IPS-NIHi7 (cell line): ENCODE measurements at regions not wholly inside any gene's neighbourhood (a gene's known extent, or its start where the extent isn't known, plus 50 kb on each side); places are given as distances from the start of the nearest gene placed in this dataset.
A peak's percentile ranks its signal among the peaks of the same experiment; 100 is the strongest.

Experiments used
- DNase-seq: peaks from one replicate; pipeline ENCODE4 v3.0.0; 2012; ENCODE audit warnings: mixed read lengths; ENCODE audit errors: extremely low spot score

DNA sequence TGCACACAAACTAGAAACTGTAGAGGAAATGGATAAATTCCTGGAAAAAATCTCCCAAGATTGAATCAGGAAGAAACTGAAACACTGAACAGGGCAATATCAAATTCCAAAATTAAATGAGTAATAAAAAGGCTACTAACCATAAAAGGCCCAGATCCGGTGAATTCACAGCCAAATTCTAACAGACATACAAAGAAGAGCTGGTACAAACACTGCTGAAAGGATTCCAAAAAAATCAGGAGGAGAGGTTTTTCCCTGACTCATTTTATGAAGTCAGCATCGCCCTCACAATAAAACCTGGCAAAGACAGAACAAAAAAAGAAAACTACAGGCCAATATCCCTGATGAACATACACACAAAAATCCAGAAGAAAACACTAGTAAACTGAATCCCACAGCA lies 462.4 kb upstream of the THBS1 start:
- no peak for DNase-seq

DNA sequence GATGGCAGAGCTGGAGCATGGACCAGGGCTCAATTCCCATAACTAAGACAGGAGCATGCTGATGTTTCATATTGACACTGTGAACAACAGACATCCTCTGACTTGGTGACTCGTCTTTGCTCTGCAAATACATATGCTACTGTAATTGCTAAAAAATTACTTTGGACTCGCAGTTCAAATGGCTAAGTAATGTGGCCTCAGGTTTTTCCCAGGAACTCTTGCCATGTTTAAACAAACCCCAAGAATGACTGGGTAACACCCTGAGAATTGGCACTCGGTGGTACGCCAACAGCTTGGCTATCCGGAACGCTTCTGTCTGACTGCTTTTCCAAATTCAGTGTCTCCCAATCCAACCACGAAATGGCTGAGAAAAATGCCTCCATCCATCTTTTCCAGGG lies 456.7 kb upstream of the THBS1 start:
- DNase-seq = no peak

DNA sequence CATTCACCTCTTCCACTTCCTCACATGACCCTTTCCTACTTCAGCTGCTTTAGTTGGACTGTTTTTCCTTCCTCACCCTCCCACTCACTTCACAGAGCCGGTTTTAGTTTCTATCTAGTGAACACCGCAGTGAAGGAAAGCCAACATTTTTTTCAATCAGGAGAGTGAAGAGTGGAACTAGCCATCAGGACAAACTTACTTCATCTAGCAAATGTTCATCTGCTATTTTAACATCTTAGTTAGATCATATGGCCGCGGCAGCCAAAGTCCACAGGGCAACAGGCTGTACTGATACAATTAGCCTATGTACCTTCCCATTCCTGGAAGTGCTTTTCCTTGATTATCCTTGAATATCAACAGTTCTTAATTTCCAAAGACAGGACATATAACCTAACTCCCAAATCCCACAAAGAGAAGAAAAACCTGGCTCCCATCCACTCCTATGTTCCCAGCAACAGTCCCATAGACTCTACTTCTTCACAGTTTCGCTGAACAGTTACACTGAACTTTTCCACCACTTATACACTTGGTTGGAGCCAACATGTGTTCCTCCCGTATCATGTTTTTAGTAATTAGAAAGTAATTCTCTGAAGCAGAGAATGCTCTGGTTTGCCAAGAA lies 456.2 kb upstream of the THBS1 start:
- no peak for DNase-seq

DNA sequence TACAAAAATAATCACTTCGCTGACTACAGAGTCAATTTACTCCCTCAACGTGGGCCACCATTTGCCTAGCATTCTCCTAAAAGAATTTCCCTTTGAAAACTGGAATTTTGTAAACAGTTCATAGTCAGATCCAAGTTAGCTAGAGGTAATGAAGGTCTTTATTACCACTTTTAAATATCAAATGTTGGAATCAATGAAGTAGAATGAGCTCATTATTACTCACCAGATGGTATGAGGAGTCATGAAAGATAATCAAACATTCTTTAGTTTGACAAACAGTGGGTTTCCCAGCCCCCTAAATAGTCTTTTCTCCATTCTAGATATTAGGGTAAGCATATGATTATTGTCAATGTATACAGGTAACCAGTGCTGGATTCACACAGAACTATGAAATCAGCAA lies 455.7 kb upstream of the THBS1 start:
- no peak for DNase-seq

DNA sequence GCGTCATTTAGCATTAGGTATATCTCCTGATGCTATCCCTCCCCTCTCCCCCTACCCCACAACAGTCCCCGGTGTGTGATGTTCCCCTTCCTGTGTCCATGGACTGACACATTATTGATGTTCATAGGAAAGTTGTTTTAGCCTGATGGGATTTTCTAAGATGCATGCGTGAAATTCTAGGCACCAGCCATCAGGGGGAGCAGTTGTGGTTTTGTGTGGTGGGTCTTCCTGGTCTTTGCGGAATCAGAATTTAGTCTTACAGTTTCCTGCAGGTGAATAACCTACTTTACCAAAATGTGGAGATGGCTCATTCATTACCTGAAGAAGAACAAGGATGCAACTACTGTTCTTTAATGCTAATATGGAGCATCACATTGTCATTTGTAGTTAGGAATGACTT lies 455.0 kb upstream of the THBS1 start:
- peak; percentile 81 for DNase-seq

DNA sequence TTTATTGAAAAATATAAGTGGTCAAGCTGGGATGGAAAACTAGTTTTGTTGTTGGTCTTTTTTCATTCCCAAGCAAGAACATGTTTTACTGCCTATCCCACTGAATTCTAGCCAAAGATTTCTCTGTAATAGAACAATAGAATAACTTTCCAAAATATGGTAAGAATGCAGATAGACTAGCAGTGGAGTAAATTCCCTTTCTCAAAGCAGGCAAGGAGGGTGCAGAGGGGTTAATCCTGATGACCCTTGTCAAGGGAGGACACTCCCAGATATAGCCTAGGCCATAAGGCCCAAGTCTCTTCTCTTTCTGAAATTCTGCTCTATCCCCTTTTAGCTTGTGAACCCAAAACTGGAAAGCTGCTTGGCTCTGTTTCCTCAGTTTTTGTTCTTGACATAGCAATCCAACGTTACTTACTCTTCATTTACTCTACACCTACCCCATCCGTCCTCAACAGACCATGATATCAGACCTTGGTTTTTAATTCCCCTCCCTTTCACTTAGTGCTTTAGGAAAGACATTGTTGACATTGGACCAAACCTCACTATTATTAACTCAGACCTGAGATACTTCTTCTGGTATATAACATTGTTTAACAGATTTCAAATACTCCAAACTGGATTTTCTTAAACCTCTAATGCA lies 453.6 kb upstream of the THBS1 start:
- no peak for DNase-seq

DNA sequence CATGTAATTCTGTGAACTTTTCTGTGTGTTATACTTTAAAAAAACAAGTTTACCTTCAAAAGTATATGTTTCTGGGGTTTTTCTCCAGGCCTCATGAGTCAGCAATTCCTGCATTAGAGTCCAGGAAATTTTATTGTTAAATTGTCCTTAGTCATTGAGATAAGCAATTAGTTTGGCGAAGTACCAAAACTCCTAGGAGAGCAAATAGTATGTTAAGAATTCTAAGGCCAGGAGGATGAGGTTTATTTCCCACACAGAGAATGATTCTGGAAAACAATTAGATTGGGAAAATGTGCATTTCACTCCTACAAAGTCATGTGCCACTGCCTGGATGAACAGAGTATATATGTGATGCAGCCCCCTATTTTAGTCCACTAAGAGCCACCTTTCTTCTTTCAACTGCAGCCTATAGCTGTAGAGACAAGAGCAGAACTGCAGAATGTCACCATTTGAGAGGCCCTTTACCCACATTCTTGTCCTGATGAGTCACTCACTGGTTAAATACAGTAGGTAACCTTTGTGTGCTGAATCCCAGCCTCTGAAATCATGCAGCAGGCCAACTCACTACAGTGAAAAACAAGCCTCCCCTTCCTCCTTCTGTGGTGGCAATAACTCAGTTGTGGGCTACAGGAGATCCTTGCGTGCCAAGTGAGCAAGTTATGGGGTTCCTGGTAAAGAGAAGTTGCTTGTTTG lies 452.8 kb upstream of the THBS1 start:
- peak; percentile 64 for DNase-seq

DNA sequence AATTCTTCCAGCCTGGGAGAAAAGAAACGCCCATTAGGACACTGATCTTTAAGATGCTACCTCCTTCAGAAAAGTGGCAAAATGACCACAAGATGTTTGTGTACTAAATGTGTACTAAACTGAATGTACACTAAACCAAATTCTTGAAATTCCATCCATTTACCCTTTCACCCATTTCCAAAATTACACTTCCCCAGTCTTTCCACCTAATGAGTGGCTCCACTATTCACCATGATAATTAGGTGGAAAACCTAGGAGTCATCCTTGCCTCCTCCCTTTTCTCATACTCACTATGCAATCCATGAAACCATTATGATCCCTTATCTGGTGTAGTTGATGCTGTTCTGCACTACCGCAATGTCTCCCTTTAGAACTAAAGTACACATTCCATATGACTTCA lies 452.1 kb upstream of the THBS1 start:
- DNase-seq = no peak

DNA sequence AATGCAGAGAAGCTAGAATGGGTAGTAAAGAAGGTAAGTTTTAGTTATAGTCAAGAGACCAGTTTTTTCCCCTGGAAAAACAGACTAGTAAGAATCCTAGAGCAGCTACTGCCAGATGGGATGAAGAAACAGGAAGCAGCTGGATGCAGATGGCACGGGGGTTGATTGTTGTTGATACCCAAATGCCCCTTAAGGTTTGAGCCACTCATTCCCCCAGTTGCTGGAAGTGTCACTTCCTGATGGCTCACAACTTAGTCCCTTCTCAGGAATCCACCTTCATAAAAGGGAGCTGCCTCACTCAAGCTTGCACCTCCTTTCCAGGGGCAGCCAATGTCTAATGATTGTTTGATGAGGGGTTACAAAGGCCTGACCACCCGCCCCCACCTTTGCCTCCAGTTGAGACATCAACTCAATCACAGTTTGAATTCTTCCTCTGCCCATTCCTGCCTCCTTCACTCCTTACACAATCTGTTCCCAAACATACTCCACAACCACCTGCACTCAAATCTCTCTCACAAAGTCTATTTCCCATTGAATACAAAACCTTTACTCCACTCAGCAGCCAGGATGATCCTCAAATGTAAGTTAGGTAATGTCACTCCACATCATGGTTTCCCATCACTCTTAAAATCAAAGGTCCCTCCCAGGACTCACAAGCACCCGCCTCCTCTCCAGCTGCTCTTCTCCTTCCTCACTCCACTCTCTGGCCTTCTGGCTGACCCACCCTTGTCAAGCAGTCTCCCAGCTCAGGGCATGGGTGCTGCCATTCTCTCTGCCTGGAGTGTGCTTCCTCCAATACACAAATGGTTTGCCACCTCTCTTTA lies 450.1 kb upstream of the THBS1 start:
- DNase-seq = no peak

DNA sequence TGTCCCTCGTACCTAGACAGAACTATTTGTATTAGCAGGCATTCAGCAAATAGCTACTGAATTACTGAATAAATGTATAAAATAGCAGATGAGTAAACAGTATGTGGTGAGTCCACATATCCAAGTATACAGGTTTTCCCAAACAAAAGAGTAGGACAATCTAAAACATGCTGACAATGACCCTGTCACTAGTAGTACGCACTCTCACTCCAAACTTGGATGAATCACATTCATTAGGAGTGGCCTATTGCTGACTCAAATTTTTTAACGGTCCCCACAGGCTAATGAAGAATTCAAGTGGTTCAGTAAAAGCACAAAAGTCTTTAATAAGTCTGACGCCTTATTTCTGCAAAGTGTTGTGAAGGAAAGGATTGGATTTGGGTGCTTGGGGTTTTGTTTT lies 449.3 kb upstream of the THBS1 start:
- DNase-seq = no peak

DNA sequence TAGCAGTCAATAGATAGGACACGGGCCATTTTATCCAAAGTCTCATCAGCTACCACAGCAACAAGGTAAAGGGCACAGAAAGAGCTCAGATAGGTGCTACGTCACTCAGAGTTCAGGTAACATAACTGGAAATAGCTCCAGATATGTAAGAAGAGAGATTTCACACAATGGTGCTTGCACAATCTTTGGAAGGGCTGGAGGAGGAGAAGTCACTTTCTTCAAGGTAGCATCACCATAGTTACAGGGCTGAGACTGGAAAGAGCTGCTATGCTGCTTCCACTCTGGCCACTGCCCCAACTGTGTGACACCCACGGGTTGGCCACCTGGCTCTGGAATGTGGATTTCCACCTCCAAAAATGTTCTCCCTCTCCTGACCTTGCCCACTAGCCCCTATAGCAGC lies 448.8 kb upstream of the THBS1 start:
- DNase-seq = no peak

DNA sequence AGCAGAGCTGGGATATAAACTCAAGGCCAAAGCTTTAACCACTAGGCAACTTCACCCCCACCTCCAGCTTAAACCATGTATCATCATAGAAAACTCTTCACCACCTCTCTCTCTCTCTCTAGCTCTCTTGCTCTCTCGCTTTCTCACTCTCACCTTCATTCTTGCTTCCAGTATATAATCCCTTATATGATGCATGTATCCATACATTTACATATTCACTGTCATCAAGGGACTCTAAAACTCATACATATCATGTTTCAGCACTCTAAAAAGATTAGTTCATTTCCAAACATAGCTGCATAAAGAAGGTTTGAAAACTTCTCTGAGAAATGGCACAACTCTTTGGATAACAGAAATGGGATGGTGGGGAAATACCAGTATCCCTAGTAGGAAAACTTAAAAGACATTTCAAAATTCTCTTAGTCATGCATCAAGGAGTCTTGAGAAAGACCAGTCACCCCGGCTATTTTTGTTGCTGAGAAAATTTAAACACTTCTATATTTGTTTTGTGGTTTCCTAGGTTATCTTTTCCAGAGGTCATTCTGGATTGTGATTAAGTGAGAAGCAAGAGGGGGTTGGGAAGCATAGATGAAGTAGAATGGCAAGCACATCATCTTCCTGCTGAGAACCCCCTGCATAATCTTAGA lies 447.8 kb upstream of the THBS1 start:
- no peak for DNase-seq

DNA sequence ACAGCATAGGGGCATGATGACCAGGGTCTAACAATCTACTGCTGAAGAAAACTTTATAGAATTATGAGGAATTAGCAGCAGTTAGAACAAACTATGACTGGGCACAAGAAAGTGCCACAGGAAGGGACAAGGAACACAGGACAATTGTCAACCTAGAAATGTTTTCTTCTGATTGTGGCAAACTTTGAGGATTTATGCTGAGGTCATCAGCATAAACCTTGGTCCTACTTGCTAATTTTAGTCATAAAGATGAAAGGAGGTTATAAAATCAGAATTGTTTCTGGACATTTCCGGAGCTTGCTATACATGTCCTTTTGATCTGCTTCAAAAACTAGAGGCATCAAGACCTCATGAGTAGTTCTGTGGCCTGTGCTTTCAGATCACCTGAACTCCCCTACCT lies 446.6 kb upstream of the THBS1 start:
- DNase-seq = no peak

DNA sequence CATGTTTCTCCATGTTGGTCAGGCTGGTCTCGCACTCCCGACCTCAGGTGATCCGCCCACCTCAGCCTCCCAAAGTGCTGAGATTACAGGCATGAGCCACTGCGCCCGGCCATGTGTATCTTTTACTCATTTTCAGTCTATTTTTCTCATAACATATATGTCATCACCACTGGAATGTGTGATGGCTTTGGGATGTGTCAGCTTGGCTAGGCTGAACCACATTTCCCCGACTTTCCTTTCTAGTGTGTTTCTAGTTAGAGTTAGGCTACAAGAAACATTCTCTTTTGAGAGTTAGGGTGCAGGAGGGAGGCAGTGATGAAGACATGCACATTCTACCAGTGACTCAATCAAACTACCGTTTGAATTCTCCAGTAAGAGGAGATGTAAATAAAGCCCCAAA lies 444.9 kb upstream of the THBS1 start:
- no peak for DNase-seq

DNA sequence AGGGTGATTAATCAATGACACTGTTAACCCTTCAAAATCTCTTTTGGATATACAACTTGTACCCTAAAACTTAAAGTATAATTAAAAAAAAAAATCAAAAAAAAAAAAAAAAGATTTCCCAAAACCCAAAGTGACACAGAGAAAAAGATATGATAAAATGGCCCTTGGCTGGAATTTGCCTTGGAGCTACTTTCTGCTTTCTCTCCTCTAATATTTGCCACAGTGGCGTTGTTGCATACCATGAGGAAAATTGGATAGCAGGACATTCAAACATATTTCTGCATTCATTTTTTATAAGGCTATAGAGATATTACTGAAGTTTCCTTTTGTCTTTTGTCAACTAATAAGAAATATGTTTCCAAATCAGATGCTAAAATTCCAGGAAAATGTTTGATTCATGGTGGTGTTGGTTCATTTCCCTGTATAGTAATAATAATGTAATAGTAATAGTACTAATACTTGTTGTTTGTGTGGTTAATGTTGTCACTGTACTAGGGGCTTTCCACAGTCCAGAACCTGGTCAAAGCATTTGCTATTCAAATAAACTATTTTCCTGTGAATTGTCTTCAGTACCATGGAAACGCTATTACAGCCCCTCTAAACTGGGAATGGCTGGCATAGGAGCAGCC lies 441.3 kb upstream of the THBS1 start:
- DNase-seq = no peak

DNA sequence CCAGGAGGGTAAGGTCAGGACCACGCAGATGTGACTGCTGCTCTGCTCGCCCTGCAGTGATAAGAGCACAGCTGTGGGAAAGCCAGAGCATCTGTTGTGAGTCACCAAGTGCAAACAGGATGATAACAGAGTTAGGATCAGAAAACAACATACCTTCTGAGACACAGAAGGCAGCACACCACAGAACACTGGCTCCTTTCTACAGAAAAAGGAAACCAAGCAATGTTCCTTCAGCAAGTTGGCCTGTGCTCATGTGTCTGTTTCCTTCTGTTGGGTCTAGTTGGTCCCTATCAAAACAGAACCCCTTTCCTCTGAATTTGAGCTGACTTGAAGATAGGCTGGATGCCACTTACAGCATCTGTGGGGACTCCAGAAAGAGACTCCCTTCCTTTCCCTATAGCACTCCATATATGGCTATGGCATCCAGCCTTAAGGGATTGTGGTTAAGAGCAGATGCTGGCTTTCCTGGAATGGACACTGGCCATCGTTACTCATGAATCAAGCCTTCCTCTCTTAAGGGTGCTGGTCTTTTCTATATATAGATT lies 440.7 kb upstream of the THBS1 start:
- peak; percentile 35 for DNase-seq

DNA sequence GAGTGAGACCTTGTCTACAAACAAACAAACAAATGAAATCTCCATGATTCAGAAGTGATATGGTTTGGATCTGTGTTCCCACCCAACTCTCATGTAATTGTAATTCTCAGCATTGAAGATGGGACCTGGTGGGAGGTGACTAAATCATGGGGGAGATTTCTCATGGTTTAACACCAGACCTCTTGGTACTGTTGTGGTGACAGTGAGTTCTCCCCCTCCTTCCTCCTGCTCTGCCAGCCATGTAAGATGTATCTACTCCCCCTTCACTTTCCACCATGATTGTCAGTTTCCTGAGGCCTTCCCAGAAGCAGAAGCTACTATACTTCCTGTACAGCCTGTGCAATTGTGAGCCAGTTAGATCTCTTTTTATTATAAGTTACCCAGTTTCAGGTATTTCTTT lies 438.4 kb upstream of the THBS1 start:
- DNase-seq = no peak

DNA sequence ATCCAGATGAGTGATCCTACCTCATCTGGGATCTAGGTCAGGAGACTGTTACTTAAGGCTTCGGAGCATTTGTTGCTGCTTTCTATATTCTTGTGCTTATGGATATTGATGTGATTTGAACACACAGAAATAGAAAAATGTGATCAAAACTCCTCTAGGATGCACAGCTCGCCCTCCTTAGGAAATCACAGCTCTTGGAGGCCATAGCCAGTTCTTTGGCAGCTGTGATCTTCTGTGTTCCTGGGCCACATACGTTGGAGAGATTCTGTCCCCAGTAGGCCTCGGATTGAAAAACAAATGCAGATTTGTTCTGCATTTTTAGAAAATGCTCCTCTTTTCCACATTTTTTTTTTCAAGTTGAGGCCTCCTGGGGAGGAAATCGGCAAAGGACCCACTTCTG lies 437.4 kb upstream of the THBS1 start:
- no peak for DNase-seq

DNA sequence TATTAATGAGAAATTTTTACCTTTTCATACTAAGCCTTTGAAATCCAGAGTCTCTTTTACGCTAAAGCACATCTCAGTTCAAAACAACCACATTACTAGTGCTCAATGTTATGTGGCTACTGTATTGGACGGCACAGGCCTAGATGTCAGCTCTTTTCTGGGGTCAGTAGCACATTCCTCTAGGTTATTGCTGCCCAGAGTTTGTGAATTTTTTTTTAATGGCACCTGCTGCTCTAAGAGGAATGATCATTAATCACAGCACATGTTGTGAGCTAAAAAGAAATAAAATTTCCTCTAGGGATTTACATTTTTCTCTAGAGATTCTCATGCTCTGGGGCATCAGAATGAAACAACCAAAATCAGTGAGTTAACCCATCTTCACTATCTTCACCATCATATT lies 436.8 kb upstream of the THBS1 start:
- DNase-seq = no peak

DNA sequence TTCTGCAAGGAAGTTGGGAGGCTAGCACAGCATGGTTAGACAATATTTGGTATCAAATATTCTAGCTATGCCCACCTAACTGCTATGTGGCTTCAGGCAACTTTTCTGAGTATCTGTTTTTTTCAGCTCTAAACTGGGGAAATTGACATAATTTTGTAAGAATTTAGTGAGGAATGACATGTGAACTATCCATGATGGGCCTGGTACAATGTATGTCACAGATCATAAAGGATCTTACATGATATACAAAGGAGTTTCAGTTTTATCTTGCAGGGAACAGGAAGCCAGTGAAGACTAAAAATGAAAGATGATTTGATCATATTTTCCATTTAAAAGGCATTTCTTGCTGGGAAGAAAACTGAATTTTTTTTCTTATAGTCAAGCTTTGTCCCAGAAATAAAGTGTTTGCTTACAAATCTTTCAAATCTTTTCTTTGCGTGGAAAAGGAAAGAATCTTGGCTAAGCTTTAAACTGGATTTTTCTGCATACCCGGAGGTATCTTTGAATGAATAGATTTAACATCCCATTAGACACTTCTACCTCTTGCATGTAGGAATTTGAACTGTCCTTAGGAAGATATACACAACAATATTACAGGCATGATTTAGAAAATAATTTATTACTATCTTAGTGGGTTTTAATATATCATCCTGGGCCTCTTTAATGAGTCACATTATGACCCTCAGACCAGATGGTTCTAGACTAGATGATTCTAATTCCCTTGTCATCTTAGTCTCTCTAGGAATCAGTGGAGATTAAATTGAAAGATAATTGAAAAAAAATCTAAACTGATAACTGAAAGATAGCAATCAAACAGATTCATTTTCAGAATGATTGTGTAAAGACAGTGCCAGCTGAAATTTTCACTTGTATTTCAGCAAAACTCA lies 436.0 kb upstream of the THBS1 start:
- no peak for DNase-seq
